GM13977 (cell line): ENCODE measurements at regions not wholly inside any gene's neighbourhood (a gene's known extent, or its start where the extent isn't known, plus 50 kb on each side); places are given as distances from the start of the nearest gene placed in this dataset.

Experiments used
- DNase-seq: peaks from one replicate; pipeline ENCODE4 v3.0.0; 2012; ENCODE audit warnings: low spot score
- CTCF ChIP-seq: IDR thresholded peaks from 2 replicates; pipeline ENCODE4 v1.5.1; 2012; ENCODE audit warnings: mild to moderate bottlenecking, control low read depth; ENCODE audit not compliant: insufficient read depth; ENCODE audit errors: extremely low read depth, missing control alignments
- in situ Hi-C: fragments of 300-500 bp; cut with MboI; formaldehyde crosslinking; loops from one replicate; pipeline ENCODE4 v1.12.0; 2022; ENCODE audit warnings: low sequenced_read_pairs, low pct_unique_long_range_greater_than_20kb, mixed read lengths, inconsistent platforms; ENCODE audit not compliant: unreplicated experiment

DNA sequence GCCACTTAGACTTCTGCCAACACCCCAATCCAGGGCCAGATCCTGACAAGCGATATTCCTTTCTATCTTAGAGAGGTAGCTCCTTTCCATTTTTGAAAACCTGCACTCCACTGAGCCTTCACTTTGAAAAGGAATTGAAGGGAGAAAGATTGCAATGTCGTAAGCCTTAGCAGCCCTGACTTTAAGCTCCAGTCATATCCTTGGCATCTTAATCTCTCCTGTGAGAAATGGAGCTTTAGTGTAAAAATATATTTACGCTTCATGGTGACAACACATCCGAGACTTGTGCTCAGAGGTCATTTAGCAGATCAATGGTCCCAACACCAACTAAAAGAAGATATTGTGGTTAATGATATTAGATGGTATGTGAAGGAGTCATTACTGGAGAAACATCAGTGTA is 235.8 kb upstream of the MEX3C start:
- no peak for DNase-seq
- in situ Hi-C loops: no loop called here
- no peak for TF ChIP-seq CTCF

- in situ Hi-C loops: no loop called here
- no peak for TF ChIP-seq CTCF
- no peak for DNase-seq
Measured at GRCh38 chr18:51433881-51434280, 236.4 kb upstream of the MEX3C start.

- no peak for DNase-seq
- TF ChIP-seq CTCF: no peak
- in situ Hi-C loops: no loop called here
Measured at GRCh38 chr18:51437280-51438271, 240.1 kb upstream of the MEX3C start.

DNA sequence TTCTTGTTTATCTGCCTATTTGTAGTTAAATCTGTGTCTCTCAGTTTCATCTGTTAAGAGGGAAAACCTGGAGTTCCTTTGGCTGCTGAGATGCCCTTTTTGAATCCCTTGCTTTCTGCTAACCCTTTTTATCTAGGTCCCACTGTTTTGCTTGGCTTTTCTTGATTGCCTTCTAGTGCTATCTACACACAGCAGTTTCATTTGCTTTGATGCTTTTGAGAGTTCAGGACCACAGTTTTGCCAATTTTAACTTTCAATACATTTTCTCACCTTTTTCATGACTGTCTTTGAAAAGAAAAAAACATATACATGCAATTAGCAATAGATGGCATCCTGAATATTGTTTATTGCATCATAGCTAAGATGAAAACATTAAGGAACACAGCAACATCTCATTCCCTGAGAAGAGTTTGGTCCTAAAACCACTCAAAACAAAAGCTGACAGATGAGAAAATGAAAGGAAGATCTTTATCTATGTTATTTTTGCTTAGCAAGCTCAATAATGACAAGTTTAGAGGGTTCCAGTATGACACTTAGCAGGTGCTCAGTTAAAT is 241.4 kb upstream of the MEX3C start:
- in situ Hi-C loops: no loop called here
- no peak for TF ChIP-seq CTCF
- no peak for DNase-seq

DNA sequence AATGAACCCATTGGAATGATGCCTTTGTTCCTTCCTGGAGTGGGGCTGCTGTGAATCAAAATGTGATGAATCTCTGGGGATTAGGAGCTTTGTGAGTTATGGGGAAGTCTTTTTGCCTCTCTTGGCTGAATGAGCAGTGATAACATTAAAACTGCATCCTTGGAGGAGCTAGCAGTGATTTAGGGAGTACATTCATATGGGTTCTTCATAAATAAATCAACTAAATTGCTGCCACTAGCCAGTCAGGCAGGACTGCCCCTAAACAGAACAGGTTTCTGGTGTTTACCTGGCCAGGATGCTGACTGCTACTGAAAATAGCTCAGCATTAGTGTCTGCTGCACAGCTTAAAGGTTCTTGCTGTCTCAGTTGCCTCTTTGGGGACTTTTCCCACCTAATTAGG is 244.5 kb upstream of the MEX3C start:
- TF ChIP-seq CTCF: no peak
- in situ Hi-C loops: no loop called here
- no peak for DNase-seq

- no peak for DNase-seq
- no peak for TF ChIP-seq CTCF
- in situ Hi-C loops: no loop called here
Measured at GRCh38 chr18:51446571-51447210, 249.2 kb upstream of the MEX3C start.
